AG04450 (cell line): ENCODE measurements at regions not wholly inside any gene's neighbourhood (a gene's known extent, or its start where the extent isn't known, plus 50 kb on each side); places are given as distances from the start of the nearest gene placed in this dataset.

Experiments
- CTCF ChIA-PET: fragments of 300-600, 350-600 bp; formaldehyde crosslinking; extraction: SDS; loops from one replicate; lab custom pipeline; 2022; ENCODE audit warnings: antibody characterized with exemption, inconsistent platforms; lab: Charles Lee
- POLR2A ChIA-PET: fragments of 350-600 bp; formaldehyde crosslinking; extraction: SDS; loops from one replicate; lab custom pipeline; 2021; ENCODE audit warnings: antibody characterized with exemption, inconsistent platforms; lab: Yijun Ruan, JAX
- DNase-seq: peaks from one replicate; pipeline ENCODE4 v3.0.0-alpha.2; 2011; ENCODE audit warnings: low read depth, low spot score
- H3K27ac ChIP-seq: one replicate; pipeline ENCODE4 v1.5.1; 2012; ENCODE audit warnings: low read depth, low read length, control low read depth
- H3K27me3 ChIP-seq: one replicate; pipeline ENCODE4 v1.6.0; 2012; ENCODE audit warnings: low read length; ENCODE audit not compliant: control insufficient read depth, insufficient read depth
- H3K4me3 ChIP-seq: 2 replicates; pipeline ENCODE4 v1.5.1; 2011; ENCODE audit warnings: mild to moderate bottlenecking, low read depth, low read length, control low read depth
- H3K9me3 ChIP-seq: 2 replicates; pipeline ENCODE4 v1.5.1; 2012; ENCODE audit warnings: low read length; ENCODE audit not compliant: control insufficient read depth, insufficient read depth
- TF ChIP-seq, protein P1 (sequence below): IDR thresholded peaks from 2 replicates; pipeline ENCODE4 v1.5.1; 2011; ENCODE audit warnings: low read depth, low read length, control low read depth, inconsistent platforms

DNA sequence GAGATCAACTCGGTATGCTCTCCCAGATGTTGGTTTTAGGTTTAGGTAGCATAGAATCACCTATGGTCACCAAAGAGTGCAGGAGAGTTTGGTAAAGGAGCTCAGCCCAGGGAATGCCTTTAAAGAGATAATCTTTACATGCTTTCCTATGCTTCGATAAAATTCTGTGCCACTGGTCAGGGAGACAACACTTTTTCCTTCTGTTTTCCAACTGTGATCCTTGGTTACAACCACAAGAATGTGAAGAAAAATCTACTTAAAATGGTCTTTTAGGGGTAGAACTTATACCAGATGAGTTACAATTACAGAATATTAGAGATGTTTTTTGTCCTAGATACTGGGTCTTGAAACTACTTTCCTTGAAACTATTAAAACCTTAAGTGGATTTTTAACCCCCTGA, 895.6 kb downstream of the TTLL7 start:
- POLR2A ChIA-PET: no interaction called here
- DNase-seq: no peak
- Histone ChIP-seq H3K9me3 (no peaks in the 10 kb centered on the region), H3K4me3 (no peak overlapping the region), H3K27ac (no peak overlapping the region), H3K27me3 (no peaks in the 10 kb centered on the region)
- TF ChIP-seq, protein P1, sequence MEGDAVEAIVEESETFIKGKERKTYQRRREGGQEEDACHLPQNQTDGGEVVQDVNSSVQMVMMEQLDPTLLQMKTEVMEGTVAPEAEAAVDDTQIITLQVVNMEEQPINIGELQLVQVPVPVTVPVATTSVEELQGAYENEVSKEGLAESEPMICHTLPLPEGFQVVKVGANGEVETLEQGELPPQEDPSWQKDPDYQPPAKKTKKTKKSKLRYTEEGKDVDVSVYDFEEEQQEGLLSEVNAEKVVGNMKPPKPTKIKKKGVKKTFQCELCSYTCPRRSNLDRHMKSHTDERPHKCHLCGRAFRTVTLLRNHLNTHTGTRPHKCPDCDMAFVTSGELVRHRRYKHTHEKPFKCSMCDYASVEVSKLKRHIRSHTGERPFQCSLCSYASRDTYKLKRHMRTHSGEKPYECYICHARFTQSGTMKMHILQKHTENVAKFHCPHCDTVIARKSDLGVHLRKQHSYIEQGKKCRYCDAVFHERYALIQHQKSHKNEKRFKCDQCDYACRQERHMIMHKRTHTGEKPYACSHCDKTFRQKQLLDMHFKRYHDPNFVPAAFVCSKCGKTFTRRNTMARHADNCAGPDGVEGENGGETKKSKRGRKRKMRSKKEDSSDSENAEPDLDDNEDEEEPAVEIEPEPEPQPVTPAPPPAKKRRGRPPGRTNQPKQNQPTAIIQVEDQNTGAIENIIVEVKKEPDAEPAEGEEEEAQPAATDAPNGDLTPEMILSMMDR: no peak
- CTCF ChIA-PET: no interaction called here

DNA sequence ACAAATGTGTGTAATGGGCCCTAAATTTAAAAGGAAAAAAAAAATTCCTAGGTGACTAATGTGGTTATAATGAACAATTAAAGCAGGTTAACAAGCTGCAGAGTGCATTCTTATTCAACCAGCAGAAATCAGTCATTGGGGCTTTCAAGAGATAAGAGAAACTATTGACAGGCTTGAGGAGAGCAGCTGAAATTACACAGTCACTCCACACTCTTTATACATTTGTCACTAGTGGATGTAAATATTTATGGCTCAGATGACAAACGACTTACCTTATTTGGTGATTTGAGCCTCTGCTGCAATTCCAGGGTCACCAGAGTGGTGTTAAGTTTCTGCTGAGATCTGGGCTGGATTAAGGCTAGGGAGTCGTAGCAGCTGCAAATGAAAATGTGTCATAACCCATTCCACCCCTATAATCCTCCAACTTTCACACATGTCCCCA, 896.3 kb downstream of the TTLL7 start:
- TF ChIP-seq, protein P1: no peak
- Histone ChIP-seq H3K27ac (no peak overlapping the region), H3K9me3 (no peaks in the 10 kb centered on the region), H3K27me3 (no peaks in the 10 kb centered on the region), H3K4me3 (no peak overlapping the region)
- DNase-seq: no peak
- POLR2A ChIA-PET: no interaction called here
- CTCF ChIA-PET: no interaction called here

DNA sequence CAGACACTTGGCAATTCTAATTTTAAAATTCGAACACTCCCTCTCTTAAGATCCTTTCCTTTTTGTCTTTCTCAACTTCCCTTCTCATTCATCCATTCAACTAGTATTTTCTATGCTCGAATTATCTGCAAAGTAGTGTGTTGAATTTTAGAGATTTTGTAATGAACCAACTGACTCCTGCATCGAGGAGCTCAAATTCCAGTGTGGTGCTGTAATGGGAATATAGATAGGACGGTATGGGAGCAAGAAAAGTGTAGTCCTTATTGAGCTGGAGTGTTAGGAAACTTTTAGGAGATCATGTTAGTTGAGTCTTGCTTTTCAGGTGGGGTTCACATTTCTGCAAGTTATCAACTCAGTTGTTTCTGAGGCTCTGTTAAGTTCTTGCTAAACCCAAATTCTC, 897.5 kb downstream of the TTLL7 start:
- DNase-seq: no peak
- TF ChIP-seq, protein P1: no peak
- no peaks in the 10 kb centered on the region for H3K9me3 ChIP-seq

DNA sequence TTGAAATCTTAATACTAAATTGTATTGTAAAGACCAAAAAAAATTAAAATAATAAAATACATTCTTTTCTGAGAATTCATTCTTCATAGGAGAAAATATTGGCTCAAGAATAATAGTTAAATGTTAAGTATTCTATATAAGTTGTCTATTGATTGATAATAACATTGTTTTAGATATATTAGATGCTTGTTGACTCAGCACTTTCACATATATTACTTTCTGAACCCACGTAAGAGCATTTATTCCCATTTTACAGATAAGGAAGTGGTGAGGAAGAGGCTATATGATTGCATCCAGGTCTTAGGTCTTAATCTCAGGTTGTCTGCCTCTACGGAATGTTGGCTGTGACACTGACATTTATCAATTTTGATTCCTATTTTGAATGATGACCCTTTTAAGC, 898.8 kb downstream of the TTLL7 start:
- no peaks in the 10 kb centered on the region for H3K27me3 ChIP-seq

More for the DNA sequence above, 897.5 kb downstream of the TTLL7 start:
- CTCF ChIA-PET: no interaction called here
- POLR2A ChIA-PET: no interaction called here
- Histone ChIP-seq H3K27me3 (no peaks in the 10 kb centered on the region), H3K4me3 (no peak overlapping the region), H3K27ac (no peak overlapping the region)

DNA sequence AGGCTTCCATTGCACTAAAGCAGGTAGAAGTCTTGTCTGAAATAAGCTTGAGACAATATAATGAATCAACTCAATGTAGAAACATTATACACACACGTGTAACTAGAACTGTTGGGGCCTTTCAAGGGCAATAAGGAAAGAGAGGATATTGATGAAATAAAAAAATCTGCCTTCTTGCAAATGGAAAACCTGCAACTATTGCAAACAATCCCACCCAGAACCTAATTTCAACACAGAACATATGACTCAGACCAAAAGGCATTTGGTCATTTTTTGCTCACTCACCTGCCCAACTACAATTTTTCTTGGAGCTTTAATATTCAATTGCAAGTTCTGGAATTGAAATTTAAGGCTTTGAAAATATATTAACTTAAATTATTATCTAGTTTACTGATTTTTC, 900.1 kb downstream of the TTLL7 start:
- H3K27ac ChIP-seq: no peak overlapping the region
- H3K9me3 ChIP-seq: no peaks in the 10 kb centered on the region
- ChIA-PET POLR2A (no interaction called here), CTCF (no interaction called here)
- no peak overlapping the region for H3K4me3 ChIP-seq
- TF ChIP-seq, protein P1: no peak
- no peaks in the 10 kb centered on the region for H3K27me3 ChIP-seq
- DNase-seq: no peak

More for the DNA sequence above, 898.8 kb downstream of the TTLL7 start:
- TF ChIP-seq, protein P1: no peak
- Histone ChIP-seq H3K27ac (no peak overlapping the region), H3K4me3 (no peak overlapping the region), H3K9me3 (no peaks in the 10 kb centered on the region)
- no peak for DNase-seq
- ChIA-PET POLR2A (no interaction called here), CTCF (no interaction called here)
